ENCODE measurements at regions not wholly inside any gene's neighbourhood (a gene's known extent, or its start where the extent isn't known, plus 50 kb on each side); places are given as distances from the start of the nearest gene placed in this dataset.
"Not testable (repeated sequence)": the region's sequence is repeated elsewhere in the genome, so short reads cannot be mapped to it uniquely, and the experiment has no call there.

GRCh38 chr2:210776756-210777155, 220.4 kb downstream of the CPS1 start:
- TF ChIP-seq CTCF (conservative IDR thresholded peaks at IDR 0.05; ENCODE audit: low read depth) = no peak
- ChIA-PET POLR2A (ENCODE audit: low non-redundant PET) (no interaction called here), CTCF (interaction anchor here (0.7 kb wide), 1 partner anchor 18 kb away, joined by 4 read pairs; no protein-coding TSS in a partner anchor)
- DNase-seq (ENCODE audit: low spot score) = no peak
- no peak overlapping the region for H3K27ac ChIP-seq

GRCh38 chr2:210782222-210782621, 225.8 kb downstream of the CPS1 start:
- ChIA-PET CTCF (no interaction called here), POLR2A (ENCODE audit: low non-redundant PET) (no interaction called here)
- no peak for TF ChIP-seq CTCF (conservative IDR thresholded peaks at IDR 0.05; ENCODE audit: low read depth)

GRCh38 chr2:210787831-210788230, 231.4 kb downstream of the CPS1 start:
- DNase-seq (ENCODE audit: low spot score); CTCF ChIA-PET; POLR2A ChIA-PET (ENCODE audit: low non-redundant PET); H3K27ac ChIP-seq: not testable (repeated sequence)

More at GRCh38 chr2:210782222-210782621, 225.8 kb downstream of the CPS1 start:
- no peak overlapping the region for H3K27ac ChIP-seq
- DNase-seq (ENCODE audit: low spot score) = no peak

GRCh38 chr2:210792000-210792399, 235.6 kb downstream of the CPS1 start:
- H3K27ac ChIP-seq = no peak overlapping the region
- ChIA-PET POLR2A (ENCODE audit: low non-redundant PET) (no interaction called here), CTCF (no interaction called here)
- no peak for DNase-seq (ENCODE audit: low spot score)
- no peak for TF ChIP-seq CTCF (conservative IDR thresholded peaks at IDR 0.05; ENCODE audit: low read depth)

GRCh38 chr2:210795506-210795905, 239.1 kb downstream of the CPS1 start:
- ChIA-PET POLR2A (ENCODE audit: low non-redundant PET) (no interaction called here), CTCF (interaction anchor here (0.6 kb wide), 1 partner anchor 19 kb away, joined by 4 read pairs; no protein-coding TSS in a partner anchor)
- TF ChIP-seq CTCF (conservative IDR thresholded peaks at IDR 0.05; ENCODE audit: low read depth) = no peak
- DNase-seq (ENCODE audit: low spot score) = no peak
- H3K27ac ChIP-seq = no peak overlapping the region

- no peak for TF ChIP-seq CTCF (conservative IDR thresholded peaks at IDR 0.05; ENCODE audit: low read depth)
- CTCF ChIA-PET = no interaction called here
- POLR2A ChIA-PET (ENCODE audit: low non-redundant PET) = no interaction called here
- no peak overlapping the region for H3K27ac ChIP-seq
- DNase-seq (ENCODE audit: low spot score) = no peak
These were observed 241.8 kb downstream of the CPS1 start for GRCh38 chr2:210798180-210798579.

GRCh38 chr2:210814251-210815025, 258.0 kb downstream of the CPS1 start:
- no peak for DNase-seq (ENCODE audit: low spot score)
- ChIA-PET CTCF (no interaction called here), POLR2A (ENCODE audit: low non-redundant PET) (no interaction called here)
- H3K27ac ChIP-seq = no peak overlapping the region
- TF ChIP-seq CTCF (conservative IDR thresholded peaks at IDR 0.05; ENCODE audit: low read depth) = no peak

Data from RWPE1 (cell line).